Liver (tissue), 8 donors: ENCODE measurements at regions not wholly inside any gene's neighbourhood (a gene's known extent, or its start where the extent isn't known, plus 50 kb on each side); places are given as distances from the start of the nearest gene placed in this dataset.

ENCODE experiments used
- DNase-seq: peaks from one replicate; pipeline ENCODE4 v3.0.0-alpha.2; 2017; ENCODE audit warnings: low spot score
- H3K27ac ChIP-seq, 2 donors: one replicate each; pipeline ENCODE4 v1.7.0; 2013; ENCODE audit warnings: inconsistent platforms in 2 of 2, low read length in 2 of 2, control low read depth in 1 of 2, low read depth in 1 of 2, mild to moderate bottlenecking in 1 of 2
- H3K27me3 ChIP-seq, 4 donors: one replicate each; pipeline versions ENCODE4 v1.6.1 to v1.7.0; 2013; ENCODE audit warnings: low read length in 3 of 4, inconsistent platforms in 1 of 4, mild to moderate bottlenecking in 1 of 4, moderate library complexity in 1 of 4; ENCODE audit not compliant: control insufficient read depth in 4 of 4, insufficient read depth in 4 of 4
- H3K36me3 ChIP-seq, 4 donors: one replicate each; pipeline versions ENCODE4 v1.6.1 to v1.7.0; 2013; ENCODE audit warnings: low read length in 3 of 4, mild to moderate bottlenecking in 3 of 4, low read depth in 1 of 4, moderate library complexity in 1 of 4; ENCODE audit not compliant: control insufficient read depth in 4 of 4, insufficient read depth in 3 of 4
- H3K4me1 ChIP-seq, 4 donors: one replicate each; pipeline versions ENCODE4 v1.6.1 to v1.7.0; 2013; ENCODE audit warnings: low read length in 3 of 4, mild to moderate bottlenecking in 3 of 4, moderate library complexity in 1 of 4; ENCODE audit not compliant: control insufficient read depth in 4 of 4, insufficient read depth in 4 of 4
- H3K4me3 ChIP-seq, 3 donors: one replicate each; pipeline versions ENCODE4 v1.6.1 to v1.7.0; 2013; ENCODE audit warnings: low read length in 3 of 3, control low read depth in 1 of 3, low read depth in 1 of 3, mild to moderate bottlenecking in 1 of 3
- H3K9ac ChIP-seq, 2 donors: one replicate each; pipeline ENCODE4 v1.7.0; 2013; ENCODE audit warnings: low read length in 2 of 2, mild to moderate bottlenecking in 2 of 2, moderate library complexity in 2 of 2, control low read depth in 1 of 2, low read depth in 1 of 2
- H3K9me3 ChIP-seq, 4 donors: one replicate each; pipeline versions ENCODE4 v1.6.1 to v1.7.0; 2013; ENCODE audit warnings: low read length in 3 of 4; ENCODE audit not compliant: control insufficient read depth in 4 of 4
- ATF3 ChIP-seq: IDR thresholded peaks from 2 replicates; pipeline ENCODE4 v1.6.1; 2016; ENCODE audit warnings: antibody characterized with exemption
- EGR1 ChIP-seq, 2 donors: IDR thresholded peaks; 2 replicates each; pipeline ENCODE4 v1.6.1; 2016 to 2018; ENCODE audit warnings: antibody characterized with exemption in 2 of 2, low read depth in 2 of 2
- FOXA1 ChIP-seq: IDR thresholded peaks from 2 replicates; pipeline ENCODE4 v1.6.1; 2016; ENCODE audit warnings: antibody characterized with exemption
- FOXA2 ChIP-seq: IDR thresholded peaks from 2 replicates; pipeline ENCODE4 v1.6.1; 2016; ENCODE audit warnings: antibody characterized with exemption
- GABPA ChIP-seq, 2 donors: IDR thresholded peaks in 1 of 2; conservative IDR thresholded peaks in 1 of 2; 2 replicates each; pipeline ENCODE4 v1.6.1; 2016; ENCODE audit warnings: antibody characterized with exemption in 2 of 2, mild to moderate bottlenecking in 1 of 2, moderate library complexity in 1 of 2
- HNF4A ChIP-seq, 2 donors: conservative IDR thresholded peaks; 2 replicates each; pipeline ENCODE4 v1.6.1; 2016; ENCODE audit warnings: antibody characterized with exemption in 2 of 2, mild to moderate bottlenecking in 2 of 2
- HNF4G ChIP-seq: IDR thresholded peaks from 2 replicates; pipeline ENCODE4 v1.6.1; 2016; ENCODE audit warnings: antibody characterized with exemption
- JUND ChIP-seq, 2 donors: IDR thresholded peaks; 2 replicates each; pipeline ENCODE4 v1.6.1; 2016; ENCODE audit warnings: antibody characterized with exemption in 2 of 2
- MAX ChIP-seq: IDR thresholded peaks from 2 replicates; pipeline ENCODE4 v1.6.1; 2016; ENCODE audit warnings: antibody characterized with exemption
- NR2F2 ChIP-seq: IDR thresholded peaks from 2 replicates; pipeline ENCODE4 v1.6.1; 2016; ENCODE audit warnings: antibody characterized with exemption
- RAD21 ChIP-seq, 2 donors: IDR thresholded peaks; 2 replicates each; pipeline ENCODE4 v1.6.1; 2016; ENCODE audit warnings: antibody characterized with exemption in 2 of 2, mild to moderate bottlenecking in 2 of 2
- RXRA ChIP-seq, 2 donors: IDR thresholded peaks; 2 replicates each; pipeline ENCODE4 v1.6.1; 2017 to 2018; ENCODE audit warnings: antibody characterized with exemption in 2 of 2, mild to moderate bottlenecking in 1 of 2
- SP1 ChIP-seq: IDR thresholded peaks from 2 replicates; pipeline ENCODE4 v1.6.1; 2018; ENCODE audit warnings: antibody characterized with exemption, mild to moderate bottlenecking
- TAF1 ChIP-seq: conservative IDR thresholded peaks from 2 replicates; pipeline ENCODE4 v1.6.1; 2016; ENCODE audit warnings: antibody characterized with exemption, mild to moderate bottlenecking
- YY1 ChIP-seq: IDR thresholded peaks from 2 replicates; pipeline ENCODE4 v1.6.1; 2016; ENCODE audit warnings: antibody characterized with exemption, mild to moderate bottlenecking
- ZBTB33 ChIP-seq: IDR thresholded peaks from 2 replicates; pipeline ENCODE4 v1.6.1; 2016; ENCODE audit warnings: antibody characterized with exemption
- WGBS: extraction: QIAGEN DNeasy Blood & Tissue Kit; methylation state at CpG from one replicate; pipeline ENCODE4 v1.1.7; 2013; 5-methylcytosine and 5-hydroxymethylcytosine counted together
- TF ChIP-seq, protein P1 (sequence below): fragments of 150-350 bp; IDR thresholded peaks from 2 replicates; pipeline ENCODE4 v1.5.1; 2017; ENCODE audit warnings: improper control_type of control experiment, low read depth, low read length; ENCODE audit not compliant: missing input control
- TF ChIP-seq, protein P2 (sequence below): IDR thresholded peaks from 2 replicates; pipeline ENCODE4 v1.6.1; 2016; ENCODE audit warnings: antibody characterized with exemption, mild to moderate bottlenecking
- donor health status: healthy.
- donor health status: healthy.
- donor health status: healthy.
- donor health status: healthy.
- donor health status: healthy.

DNA sequence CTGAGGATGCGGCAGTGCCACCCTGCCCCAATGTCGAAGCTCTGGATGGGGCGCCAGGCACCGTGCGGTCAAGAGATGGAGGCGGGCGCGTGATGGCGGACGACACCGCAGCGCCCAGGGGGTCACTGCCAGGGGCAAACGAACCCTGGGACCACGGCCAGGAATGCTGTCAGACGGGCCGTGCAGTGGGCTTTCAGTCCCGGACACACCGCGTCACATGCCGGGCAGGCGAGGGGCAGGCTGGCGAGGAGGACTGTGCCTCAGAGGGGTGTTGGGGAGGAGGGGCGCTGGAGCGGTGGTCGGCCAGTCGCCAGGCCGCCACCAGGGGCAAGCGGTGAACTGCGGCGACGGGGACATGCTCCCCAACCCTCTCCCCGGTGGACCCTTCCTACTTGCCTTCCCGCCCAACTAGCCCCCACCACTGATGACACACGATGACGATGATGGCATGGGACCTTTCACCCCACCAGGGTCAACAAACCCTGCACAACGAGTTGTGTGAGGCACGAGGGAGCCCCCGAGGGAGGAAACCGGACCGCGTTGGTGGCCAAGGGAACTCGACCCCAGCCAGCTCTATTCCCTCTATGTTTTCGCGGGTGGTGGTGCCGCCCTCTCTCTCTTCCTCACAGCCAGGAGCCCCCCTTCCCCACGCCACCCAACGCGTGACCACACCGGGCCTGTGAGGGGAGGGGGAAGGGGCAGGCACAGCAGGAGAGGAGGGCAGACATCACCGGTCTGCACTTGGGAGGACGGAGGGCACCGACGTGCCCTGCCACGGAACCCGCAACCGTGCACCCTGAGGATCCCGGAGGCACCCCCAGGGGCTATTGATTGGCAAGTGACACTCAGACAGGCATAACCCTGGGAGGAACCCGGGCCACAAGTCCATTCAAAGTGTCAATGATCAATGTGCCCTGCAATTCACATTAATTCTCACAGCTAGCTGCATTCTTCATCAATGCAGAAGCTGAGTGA is 1960.9 kb upstream of the DEFB115 start:
- WGBS, result 84% methylated on average over 58 of the region's 58 CpGs
- Histone ChIP-seq H3K27me3 (no peaks in the 10 kb centered on the region), H3K27ac (no peak overlapping the region), H3K4me1 (no peaks in the 10 kb centered on the region), H3K9me3 (peaks cover 0 to 16% (median 7%) of the 10 kb centered on the region in 4 donors), H3K4me3 (no peak overlapping the region), H3K9ac (no peak overlapping the region), H3K36me3 (no peaks in the 10 kb centered on the region)
- no peak for TF ChIP-seq RAD21 (IDR thresholded peaks at IDR 0.05)
- no peak for TF ChIP-seq ATF3
- no peak for TF ChIP-seq TAF1
- no peak for TF ChIP-seq RXRA (IDR thresholded peaks at IDR 0.05)
- no peak for DNase-seq

- no peak for DNase-seq
- H3K27me3 ChIP-seq, result no peaks in the 10 kb centered on the region
- no peak overlapping the region for H3K27ac ChIP-seq
- no peak overlapping the region for H3K9ac ChIP-seq
- H3K36me3 ChIP-seq, result no peaks in the 10 kb centered on the region
- 79% methylated on average over 70 of the region's 70 CpGs for WGBS
- TF ChIP-seq EGR1 (IDR thresholded peaks at IDR 0.05; ENCODE audit: low read depth in 2 of 2), result no peak
- TF ChIP-seq, protein P1, sequence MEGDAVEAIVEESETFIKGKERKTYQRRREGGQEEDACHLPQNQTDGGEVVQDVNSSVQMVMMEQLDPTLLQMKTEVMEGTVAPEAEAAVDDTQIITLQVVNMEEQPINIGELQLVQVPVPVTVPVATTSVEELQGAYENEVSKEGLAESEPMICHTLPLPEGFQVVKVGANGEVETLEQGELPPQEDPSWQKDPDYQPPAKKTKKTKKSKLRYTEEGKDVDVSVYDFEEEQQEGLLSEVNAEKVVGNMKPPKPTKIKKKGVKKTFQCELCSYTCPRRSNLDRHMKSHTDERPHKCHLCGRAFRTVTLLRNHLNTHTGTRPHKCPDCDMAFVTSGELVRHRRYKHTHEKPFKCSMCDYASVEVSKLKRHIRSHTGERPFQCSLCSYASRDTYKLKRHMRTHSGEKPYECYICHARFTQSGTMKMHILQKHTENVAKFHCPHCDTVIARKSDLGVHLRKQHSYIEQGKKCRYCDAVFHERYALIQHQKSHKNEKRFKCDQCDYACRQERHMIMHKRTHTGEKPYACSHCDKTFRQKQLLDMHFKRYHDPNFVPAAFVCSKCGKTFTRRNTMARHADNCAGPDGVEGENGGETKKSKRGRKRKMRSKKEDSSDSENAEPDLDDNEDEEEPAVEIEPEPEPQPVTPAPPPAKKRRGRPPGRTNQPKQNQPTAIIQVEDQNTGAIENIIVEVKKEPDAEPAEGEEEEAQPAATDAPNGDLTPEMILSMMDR, result no peak
- TF ChIP-seq GABPA (IDR thresholded peaks at IDR 0.05 in 1 of 2, conservative IDR thresholded peaks at IDR 0.05 in 1 of 2), result no peak
- no peak for TF ChIP-seq NR2F2
- no peak for TF ChIP-seq YY1
- TF ChIP-seq MAX, result no peak
- no peak for TF ChIP-seq ATF3
- no peak for TF ChIP-seq SP1
- TF ChIP-seq RXRA (IDR thresholded peaks at IDR 0.05), result no peak
- TF ChIP-seq HNF4G, result no peak
- no peak for TF ChIP-seq TAF1
- TF ChIP-seq FOXA2, result no peak
- no peak for TF ChIP-seq FOXA1
- no peak for TF ChIP-seq ZBTB33
- no peak for TF ChIP-seq RAD21 (IDR thresholded peaks at IDR 0.05)
- no peak for TF ChIP-seq HNF4A (conservative IDR thresholded peaks at IDR 0.05)
- no peak for TF ChIP-seq JUND (IDR thresholded peaks at IDR 0.05)
- TF ChIP-seq, protein P2, sequence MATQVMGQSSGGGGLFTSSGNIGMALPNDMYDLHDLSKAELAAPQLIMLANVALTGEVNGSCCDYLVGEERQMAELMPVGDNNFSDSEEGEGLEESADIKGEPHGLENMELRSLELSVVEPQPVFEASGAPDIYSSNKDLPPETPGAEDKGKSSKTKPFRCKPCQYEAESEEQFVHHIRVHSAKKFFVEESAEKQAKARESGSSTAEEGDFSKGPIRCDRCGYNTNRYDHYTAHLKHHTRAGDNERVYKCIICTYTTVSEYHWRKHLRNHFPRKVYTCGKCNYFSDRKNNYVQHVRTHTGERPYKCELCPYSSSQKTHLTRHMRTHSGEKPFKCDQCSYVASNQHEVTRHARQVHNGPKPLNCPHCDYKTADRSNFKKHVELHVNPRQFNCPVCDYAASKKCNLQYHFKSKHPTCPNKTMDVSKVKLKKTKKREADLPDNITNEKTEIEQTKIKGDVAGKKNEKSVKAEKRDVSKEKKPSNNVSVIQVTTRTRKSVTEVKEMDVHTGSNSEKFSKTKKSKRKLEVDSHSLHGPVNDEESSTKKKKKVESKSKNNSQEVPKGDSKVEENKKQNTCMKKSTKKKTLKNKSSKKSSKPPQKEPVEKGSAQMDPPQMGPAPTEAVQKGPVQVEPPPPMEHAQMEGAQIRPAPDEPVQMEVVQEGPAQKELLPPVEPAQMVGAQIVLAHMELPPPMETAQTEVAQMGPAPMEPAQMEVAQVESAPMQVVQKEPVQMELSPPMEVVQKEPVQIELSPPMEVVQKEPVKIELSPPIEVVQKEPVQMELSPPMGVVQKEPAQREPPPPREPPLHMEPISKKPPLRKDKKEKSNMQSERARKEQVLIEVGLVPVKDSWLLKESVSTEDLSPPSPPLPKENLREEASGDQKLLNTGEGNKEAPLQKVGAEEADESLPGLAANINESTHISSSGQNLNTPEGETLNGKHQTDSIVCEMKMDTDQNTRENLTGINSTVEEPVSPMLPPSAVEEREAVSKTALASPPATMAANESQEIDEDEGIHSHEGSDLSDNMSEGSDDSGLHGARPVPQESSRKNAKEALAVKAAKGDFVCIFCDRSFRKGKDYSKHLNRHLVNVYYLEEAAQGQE, result no peak
- no peaks in the 10 kb centered on the region for H3K4me1 ChIP-seq
- no peak overlapping the region for H3K4me3 ChIP-seq
- peaks cover 0 to 17% (median 7%) of the 10 kb centered on the region in 4 donors for H3K9me3 ChIP-seq
Observed at GRCh38 chr20:29297411-29298270, 1959.8 kb upstream of the DEFB115 start.
